Epithelial cell of proximal tubule (primary cell): ENCODE measurements at regions not wholly inside any gene's neighbourhood (a gene's known extent, or its start where the extent isn't known, plus 50 kb on each side); places are given as distances from the start of the nearest gene placed in this dataset.

Experiments
- DNase-seq: peaks from one replicate; pipeline ENCODE4 v3.0.0-alpha.2; 2011; ENCODE audit warnings: low read depth
- H3K4me3 ChIP-seq: 2 replicates; pipeline ENCODE4 v1.5.1; 2011; ENCODE audit warnings: low read depth, mild to moderate bottlenecking, low read length
- TF ChIP-seq, protein P1 (sequence below): conservative IDR thresholded peaks from 2 replicates; pipeline ENCODE4 v1.5.1; 2012; ENCODE audit warnings: low read depth, mild to moderate bottlenecking, low read length

DNA sequence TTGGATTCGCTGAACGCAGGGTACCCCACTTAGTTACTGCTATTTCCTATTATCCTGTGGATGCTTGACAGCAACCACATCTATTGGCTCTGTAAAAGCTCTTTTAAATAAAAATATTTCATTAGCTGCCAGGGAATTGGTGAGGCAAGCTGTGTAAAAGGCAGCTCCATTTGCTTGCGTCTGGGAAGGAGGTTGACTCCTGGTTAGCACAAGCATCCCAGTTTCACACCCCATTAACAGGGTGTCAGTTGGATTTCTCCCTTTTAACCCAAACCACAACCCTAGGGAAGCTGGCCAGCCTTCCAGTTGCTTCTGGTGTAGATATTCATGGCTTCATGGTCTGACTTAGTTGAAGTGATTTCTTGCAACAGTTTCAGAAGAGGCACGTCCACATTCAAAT lies 151.0 kb downstream of the GPBP1 start:
- no peak overlapping the region for H3K4me3 ChIP-seq
- TF ChIP-seq, protein P1, sequence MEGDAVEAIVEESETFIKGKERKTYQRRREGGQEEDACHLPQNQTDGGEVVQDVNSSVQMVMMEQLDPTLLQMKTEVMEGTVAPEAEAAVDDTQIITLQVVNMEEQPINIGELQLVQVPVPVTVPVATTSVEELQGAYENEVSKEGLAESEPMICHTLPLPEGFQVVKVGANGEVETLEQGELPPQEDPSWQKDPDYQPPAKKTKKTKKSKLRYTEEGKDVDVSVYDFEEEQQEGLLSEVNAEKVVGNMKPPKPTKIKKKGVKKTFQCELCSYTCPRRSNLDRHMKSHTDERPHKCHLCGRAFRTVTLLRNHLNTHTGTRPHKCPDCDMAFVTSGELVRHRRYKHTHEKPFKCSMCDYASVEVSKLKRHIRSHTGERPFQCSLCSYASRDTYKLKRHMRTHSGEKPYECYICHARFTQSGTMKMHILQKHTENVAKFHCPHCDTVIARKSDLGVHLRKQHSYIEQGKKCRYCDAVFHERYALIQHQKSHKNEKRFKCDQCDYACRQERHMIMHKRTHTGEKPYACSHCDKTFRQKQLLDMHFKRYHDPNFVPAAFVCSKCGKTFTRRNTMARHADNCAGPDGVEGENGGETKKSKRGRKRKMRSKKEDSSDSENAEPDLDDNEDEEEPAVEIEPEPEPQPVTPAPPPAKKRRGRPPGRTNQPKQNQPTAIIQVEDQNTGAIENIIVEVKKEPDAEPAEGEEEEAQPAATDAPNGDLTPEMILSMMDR = no peak
- DNase-seq = no peak

DNA sequence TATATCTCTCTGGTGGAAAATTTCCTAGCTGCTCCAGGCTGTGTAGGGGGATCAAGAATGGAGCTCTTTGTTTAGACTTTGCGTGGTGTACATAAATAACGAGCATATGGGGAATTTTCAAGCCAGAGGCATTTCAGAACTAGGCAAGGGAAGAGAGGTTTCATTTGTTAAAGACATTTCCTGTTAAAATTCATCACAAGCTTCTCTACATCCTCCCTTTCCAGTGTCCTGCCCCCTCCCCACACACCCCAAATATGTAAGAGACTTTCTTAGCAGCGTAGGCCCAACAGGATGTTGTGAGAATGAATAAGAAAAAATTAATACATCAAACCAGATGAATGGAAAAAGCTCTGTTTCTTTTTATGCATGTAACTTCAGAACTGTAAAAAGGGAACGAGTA lies 150.3 kb downstream of the GPBP1 start:
- no peak for DNase-seq
- TF ChIP-seq, protein P1 = no peak
- H3K4me3 ChIP-seq = no peak overlapping the region

GRCh38 chr5:57320582-57320981 lies 146.7 kb downstream of the GPBP1 start:
- no peak overlapping the region for H3K4me3 ChIP-seq
- no peak for DNase-seq
- TF ChIP-seq, protein P1 = no peak

- DNase-seq = no peak
- no peak overlapping the region for H3K4me3 ChIP-seq
- TF ChIP-seq, protein P1 = no peak
These were observed 145.8 kb downstream of the GPBP1 start for GRCh38 chr5:57319628-57320027.

GRCh38 chr5:57318251-57318650 lies 144.4 kb downstream of the GPBP1 start:
- DNase-seq = no peak
- TF ChIP-seq, protein P1 = no peak
- no peak overlapping the region for H3K4me3 ChIP-seq

GRCh38 chr5:57317341-57317740 lies 143.5 kb downstream of the GPBP1 start:
- H3K4me3 ChIP-seq = no peak overlapping the region
- TF ChIP-seq, protein P1 = no peak
- no peak for DNase-seq

DNA sequence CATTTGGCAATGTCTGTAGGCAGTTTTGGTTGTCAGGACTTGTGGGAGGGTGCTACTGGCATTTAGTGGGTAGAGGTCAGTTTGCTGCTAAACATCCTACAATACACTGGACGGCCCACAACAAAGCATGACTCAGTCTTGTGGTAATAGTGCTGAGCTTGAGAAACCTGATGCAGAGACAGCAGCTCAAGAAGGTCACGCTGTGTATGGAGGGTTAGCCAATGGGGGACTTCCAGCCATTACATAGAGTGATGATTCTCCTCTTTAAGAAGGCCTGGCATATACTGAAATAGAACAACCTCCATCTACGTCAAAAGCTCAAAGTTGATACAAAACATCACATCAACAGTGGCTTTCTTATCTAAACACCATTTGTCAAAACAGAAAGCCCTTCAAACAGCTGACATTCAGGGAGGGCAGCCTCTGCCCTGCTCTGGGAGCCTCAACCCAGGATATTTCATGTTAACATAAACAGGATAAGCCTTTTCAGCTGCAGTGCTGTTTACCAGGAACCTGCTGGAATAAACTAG lies 143.0 kb downstream of the GPBP1 start:
- DNase-seq = peak; percentile 75
- H3K4me3 ChIP-seq = no peak overlapping the region
- TF ChIP-seq, protein P1 = no peak
